HG02852 (cell line): ENCODE measurements at regions not wholly inside any gene's neighbourhood (a gene's known extent, or its start where the extent isn't known, plus 50 kb on each side); places are given as distances from the start of the nearest gene placed in this dataset.

ENCODE experiments used
- ATAC-seq: cut with Tn5 transposase; IDR thresholded peaks from one replicate; pipeline ENCODE4 v1.9.1; 2021; ENCODE audit warnings: mild to moderate bottlenecking, moderate library complexity; ENCODE audit not compliant: unreplicated experiment

DNA sequence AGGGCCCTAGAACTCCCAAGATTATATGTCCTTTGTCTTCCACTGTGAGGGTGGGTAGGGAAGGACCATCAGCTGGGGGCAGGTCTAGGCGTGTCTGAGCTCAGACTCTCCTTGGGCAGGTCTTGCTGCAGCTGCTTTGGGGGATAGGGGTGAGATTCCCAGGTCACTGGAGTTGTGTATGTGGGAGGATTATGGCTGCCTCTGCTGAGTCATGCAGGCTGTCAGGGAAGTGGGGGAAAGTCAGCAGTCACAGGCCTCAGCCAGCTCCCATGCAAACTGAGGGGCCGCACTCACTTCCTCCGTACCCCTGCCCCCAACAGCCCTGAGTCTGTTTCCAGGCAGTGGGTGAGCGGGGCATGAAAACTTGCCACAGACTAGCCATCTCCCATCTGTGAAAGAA lies 600.8 kb downstream of the DIAPH3 start:
- ATAC-seq = no peak

DNA sequence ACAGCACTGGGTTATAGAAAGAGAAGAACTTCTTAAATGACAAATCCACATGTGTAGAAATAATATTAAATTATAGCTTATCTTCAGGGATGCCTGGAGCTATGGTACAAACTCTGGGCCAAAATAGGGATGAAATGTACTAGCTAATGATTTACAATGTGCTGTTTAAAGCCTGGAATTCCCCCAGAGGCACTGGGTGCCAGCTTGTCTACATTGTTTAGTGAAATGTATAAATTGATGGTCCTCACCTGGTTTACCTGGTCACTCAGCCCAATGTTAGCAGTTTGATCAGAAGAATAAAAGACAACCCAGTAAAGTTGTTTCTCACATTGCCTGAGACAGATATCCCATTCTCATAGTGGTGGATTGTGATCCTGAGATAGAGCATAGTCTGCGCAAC lies 597.2 kb downstream of the DIAPH3 start:
- no peak for ATAC-seq

DNA sequence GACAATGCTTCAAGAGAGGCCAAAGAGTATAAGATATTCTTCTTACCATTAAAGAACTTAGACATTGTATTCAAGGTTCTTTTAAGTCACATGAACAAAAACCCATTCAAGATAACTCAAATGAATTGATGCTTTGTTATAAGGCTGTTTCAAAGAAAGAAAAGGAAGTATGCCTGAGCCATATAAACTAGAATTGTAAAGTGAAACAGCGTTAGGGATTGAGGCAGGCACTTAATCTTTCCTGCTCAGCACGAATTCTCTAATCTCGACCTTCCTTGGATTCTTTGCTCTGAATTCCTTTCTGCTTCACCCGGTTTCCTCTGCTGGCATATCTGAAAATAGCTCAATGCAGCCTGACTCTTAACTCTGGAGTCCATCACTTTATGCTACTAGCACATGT lies 595.4 kb downstream of the DIAPH3 start:
- no peak for ATAC-seq

DNA sequence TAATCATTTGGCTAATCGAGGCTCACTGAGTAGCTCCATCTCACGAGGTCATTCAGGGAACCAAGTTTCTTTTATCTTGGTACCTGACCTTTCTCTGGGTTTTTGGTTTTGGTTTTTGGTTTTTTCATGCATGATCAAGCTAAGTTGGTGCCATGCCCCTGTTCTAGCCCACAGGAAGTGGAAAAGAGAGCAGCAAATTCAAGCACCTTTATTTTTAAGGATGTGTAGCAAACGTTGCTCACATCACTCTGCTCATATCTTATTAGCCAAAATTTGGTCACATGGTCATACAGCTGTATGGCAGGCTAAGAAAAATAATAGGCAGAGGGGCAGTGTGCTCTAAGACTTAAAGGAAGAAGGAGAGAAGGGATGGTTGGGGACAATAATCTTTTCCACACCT lies 593.5 kb downstream of the DIAPH3 start:
- no peak for ATAC-seq

DNA sequence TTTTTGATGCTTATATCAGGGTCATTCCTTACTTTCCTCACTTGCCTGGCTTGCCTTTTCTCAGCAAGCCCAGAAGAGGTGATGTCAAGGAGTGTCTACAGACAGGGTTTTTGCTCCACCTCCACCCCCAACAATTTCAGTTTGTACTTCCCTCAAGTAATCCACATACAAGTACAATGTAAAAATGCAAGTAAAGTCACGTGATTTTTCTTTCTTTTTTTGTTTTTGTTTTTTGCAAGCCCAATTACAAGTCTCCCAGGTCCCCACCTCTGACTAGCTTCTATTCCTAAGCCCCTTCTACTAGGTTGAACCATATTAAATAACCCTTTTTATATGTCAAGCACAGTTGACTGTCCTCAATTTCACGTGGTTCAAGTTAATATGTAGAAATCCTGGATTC lies 579.6 kb downstream of the DIAPH3 start:
- no peak for ATAC-seq

DNA sequence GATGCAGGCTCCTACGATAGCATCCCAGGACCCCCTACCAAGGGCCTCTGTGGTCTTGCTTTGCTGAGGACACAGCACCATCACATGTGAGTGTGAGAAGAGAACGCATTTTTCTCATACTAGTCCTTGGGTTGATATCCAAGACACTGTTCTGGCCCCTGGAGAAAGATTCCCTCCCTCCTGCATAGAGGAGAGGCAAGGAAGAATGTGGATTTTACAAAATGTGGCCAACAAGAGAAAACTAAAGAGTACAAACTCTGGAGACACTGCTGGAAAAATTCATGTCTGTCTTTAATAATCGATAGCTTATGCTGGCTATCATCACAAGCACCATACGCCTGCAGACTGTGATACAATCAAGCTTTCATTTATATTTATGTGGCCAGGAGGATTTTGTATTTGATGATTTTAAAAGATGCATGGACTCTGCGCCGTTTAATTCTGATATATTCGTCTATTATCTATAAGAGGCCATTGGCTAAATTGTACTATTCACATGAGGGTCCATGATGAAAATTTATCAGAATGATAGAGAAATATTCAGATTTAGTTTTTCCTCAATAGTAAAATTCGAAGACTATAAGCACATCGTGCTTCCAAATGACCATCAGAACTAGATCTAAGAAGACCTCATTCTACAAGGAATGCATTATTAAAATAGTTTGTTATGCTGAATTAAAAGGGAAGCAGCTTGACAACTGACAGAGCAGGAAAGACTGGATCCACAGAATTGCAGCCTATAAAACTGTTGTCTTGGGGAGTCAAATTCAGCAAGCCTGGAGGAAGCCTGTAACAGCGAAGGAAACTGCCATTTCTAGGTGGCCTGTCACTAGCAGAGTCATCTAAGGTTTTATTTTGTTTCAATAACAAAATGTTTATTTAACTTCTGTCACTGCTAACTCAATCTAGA lies 578.7 kb downstream of the DIAPH3 start:
- ATAC-seq = no peak

DNA sequence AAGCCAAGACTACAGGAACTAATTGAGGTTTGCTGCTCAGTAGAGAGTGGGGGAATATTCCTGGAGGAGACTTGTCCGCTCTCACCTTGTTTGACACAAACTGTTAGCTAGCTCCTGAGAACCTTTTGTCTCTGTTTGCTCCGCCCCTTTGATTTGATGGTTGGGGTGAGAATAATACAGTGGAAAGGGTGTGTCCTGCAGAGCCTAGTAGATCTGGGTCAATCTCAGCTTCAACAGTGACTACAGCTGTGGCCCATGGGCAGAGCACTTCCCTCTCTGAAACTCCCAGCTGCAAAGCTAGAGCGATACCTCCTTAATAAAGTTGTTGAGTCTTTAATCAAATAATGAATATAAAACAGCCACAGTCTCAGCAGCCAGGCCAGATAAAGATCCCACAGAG lies 576.7 kb downstream of the DIAPH3 start:
- ATAC-seq = no peak

DNA sequence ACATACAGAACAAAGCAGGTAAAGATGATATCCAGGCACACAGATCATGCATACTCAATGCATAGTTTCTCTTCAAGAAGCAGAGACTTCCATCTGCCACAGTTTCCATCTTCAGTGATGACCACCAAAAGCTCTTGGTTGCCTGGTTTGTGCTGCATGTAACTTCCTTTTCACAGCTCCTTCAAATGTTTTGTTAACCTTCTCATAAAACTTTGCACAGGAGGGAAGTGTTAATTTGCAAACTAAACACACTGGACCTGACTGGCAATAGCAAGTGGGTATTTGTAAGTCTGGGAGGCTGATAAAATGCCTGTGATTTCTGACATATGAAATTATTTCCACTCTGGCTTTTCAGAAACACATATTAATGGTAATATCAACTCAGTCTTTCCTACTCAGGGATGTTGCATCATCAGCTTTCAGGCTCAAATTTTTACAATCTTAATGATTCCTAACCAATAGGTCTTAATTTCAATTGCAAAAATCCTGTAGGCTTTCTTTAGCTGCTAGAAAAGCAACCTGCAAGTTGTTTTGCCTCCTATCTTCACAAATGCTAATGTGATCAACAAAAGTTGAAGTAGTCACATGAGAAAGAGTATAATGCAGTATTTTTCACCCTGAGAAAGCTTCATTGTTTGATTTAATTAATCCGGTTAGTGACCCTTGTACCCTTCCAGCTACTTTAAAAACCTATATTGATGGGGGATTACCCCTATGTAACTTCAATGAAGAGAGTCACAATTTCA lies 575.6 kb downstream of the DIAPH3 start:
- no peak for ATAC-seq

DNA sequence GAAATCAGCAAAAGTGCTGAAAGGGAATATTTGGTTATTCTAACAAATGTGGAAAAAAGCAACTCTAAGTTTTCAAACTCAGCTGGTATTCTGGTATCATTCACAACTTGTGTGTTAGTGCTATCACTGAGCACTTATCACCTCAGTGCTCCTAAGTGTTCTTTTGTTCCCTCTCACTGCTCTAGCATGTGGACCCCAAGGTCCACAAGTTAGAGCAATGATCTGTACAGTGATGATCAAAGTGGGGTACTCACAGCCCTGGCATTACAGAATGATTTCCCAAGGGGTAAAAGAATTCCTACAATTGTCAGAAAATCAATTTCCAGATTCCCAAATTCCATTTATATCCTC lies 575.0 kb downstream of the DIAPH3 start:
- ATAC-seq = no peak

DNA sequence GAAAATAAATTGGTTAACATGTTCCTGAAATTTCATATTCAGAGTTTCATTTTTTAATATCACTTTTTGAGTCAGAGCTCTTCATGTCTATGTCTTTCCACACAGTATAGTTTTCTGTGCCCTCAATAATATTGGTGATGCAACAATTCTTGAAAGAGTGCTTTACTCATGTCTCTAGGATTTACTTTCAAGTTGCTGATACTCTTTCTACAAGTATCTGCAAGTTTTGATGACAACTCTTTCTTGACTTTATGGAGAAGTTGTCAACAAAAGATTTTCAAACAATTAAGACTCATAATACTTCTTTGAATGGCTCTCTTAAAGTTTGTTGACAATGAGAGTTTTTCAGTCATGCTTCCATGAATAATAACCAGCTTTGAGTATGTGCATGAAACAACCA lies 561.7 kb downstream of the DIAPH3 start:
- no peak for ATAC-seq

DNA sequence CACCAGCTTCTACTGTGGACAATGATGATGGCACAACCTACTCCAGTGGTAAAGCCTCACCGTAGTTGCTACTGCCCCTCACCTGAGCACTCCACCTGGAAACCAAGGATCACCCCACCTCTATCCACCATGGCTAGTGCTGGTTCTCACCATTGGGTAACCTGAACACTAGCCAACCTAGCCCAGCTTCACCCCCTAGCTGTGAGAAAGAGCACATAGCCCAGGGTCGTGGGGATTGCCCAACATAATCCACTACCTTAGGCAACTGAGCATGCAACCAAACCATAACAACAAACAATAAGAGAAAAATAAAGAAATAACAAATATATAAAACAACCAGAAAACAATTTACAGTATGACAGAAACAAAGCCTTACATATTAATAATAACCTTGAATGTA lies 560.1 kb downstream of the DIAPH3 start:
- no peak for ATAC-seq

DNA sequence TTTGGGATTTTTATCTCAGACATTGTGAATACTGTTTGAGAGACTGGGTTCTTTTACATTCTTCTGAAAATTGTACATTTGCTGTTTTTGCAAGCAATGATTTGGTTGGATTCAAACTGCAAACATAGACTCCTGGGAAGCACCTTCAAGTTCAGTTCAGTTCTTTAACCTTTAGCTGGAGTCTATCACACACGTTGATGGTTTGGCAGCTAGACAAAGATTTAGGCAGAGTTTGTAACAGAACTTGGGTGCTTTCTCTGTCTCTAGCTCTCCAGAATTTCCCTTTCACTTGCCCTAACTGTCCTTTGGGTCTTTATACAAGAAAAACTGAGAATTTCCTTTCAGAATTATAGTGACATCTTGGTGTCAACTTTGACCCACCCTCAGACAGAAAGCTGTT lies 556.6 kb downstream of the DIAPH3 start:
- ATAC-seq = no peak

DNA sequence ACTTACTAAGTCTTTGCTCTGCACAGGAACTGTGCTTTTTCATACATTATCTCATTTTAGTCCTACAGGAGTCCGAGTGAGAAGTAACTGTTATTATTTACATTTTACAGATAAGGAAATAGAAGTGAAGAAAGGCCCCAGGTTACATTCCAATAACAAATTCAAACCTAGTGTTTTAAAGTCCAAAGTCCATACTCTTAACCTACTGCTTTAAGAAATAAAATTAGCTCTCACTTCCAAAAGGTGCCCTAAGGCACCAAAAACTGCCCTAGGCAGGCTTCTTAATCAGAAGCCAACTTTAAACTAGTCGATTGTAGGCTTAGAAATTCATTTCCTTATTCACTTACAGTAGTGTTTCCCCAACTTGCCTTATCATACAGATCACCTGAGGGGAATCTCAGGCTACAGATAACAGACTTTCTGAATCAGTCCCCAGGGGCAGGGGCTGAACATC lies 555.9 kb downstream of the DIAPH3 start:
- ATAC-seq = no peak

DNA sequence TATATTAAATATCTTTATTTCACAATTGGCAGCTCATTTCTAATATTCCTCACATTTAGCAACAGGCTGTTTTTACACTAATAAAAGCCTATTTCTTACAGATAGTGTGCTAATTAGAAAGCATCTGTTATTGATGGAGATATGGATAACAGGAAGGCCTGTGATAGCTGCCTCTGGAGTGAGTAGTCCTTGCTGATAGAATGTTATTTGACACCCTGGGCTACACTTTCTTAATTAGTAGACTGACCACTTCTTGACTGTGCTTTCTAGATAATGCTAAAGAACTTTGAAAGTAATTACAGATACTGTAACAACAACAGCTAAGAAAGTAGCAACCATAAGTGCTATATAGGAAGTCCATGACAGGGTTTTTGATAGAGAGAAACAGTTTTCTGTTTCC lies 554.3 kb downstream of the DIAPH3 start:
- no peak for ATAC-seq
